Hematopoietic multipotent progenitor cell treated with erythropoietin and hydrocortisone succinate and interleukin-3 and kit ligand, for 8 days (in vitro differentiated cells): ENCODE measurements at regions not wholly inside any gene's neighbourhood (a gene's known extent, or its start where the extent isn't known, plus 50 kb on each side); places are given as distances from the start of the nearest gene placed in this dataset.
A peak's percentile ranks its signal among the peaks of the same experiment; 100 is the strongest.

Experiments used
- DNase-seq: peaks from one replicate; pipeline ENCODE4 v3.0.0-alpha.2; 2015

DNA sequence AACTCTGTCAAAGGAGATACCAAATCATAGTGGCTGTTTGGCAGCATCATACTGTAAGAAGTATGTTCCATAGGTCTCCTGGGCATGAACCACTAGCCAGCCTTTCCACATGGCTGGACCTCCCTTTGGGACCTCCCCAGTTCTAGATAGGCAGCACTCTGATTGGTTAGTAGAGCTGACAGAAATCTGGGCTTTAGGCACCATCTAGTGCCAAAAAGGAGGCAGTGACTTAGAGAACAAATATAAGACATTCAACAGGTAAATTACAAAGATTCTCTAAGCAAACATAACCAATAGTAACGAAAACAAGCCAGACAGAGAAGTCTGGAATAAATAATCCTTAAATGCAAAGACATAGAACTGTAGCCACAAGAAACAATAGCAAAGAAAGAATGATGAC, 148.0 kb upstream of the PDE3A start:
- DNase-seq: no peak

- DNase-seq: peak; percentile 70
These were observed 135.2 kb upstream of the PDE3A start for GRCh38 chr12:20232931-20233675.

DNA sequence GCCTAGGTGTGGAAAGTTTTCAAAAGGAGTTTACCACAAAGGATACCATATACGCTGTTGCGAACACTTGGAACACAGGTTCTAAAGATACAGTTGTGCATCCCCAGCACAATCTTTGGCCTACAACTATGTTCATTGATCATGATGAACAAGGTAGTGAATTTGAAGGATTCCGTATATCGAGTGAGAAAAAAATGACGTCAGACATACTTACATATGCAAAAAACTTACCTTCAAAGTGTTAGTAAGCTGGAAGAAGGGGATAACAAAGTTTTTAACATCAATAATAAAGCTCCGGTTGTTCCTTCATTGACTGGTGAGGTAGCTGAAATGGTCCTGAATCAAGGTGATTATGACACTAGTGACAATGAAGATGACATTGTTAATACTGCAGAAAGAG, 133.9 kb upstream of the PDE3A start:
- no peak for DNase-seq

- no peak for DNase-seq
These were observed 131.2 kb upstream of the PDE3A start for GRCh38 chr12:20237091-20237490.

- DNase-seq: no peak
These were observed 122.8 kb upstream of the PDE3A start for GRCh38 chr12:20245491-20245890.

DNA sequence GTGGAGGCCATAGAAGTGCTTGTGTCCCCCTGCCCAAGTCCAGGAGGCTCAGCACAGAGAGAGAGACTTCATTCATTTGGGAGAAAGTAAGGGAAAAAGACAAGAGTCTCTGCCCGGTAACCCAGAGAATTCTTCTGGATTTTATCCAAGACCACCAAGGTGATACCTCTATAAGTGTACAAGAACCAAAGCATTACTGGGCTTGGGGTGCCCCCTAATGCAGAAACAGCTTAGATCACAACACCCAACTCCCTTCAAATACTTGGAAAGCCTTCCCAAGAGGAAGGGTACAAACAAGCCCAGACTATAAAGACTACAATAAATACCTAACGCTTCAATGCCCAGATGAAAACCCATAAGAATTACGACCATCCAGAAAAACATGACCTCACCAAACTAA, 119.7 kb upstream of the PDE3A start:
- no peak for DNase-seq

- DNase-seq: no peak
These were observed 117.6 kb upstream of the PDE3A start for GRCh38 chr12:20250761-20251160.

DNA sequence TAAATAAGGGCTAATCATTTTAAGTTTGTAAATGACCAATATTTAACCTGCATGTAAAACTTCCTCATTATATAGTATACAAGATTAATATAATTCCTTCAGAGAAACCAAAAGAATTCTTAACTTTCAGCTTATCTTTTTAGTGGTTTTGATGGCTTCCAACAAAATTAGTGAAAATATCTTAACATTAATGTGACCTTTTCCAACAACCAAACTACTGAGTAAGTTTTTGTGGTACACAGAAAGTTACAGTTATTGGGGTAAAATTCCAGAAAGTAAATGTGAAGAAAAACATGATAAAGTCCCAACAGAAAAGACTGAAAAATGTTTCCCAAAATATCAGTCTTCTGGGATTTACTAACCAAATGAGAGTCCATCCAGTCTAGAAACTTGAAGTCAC, 111.0 kb upstream of the PDE3A start:
- no peak for DNase-seq

GRCh38 chr12:20259786-20260185, 108.6 kb upstream of the PDE3A start:
- DNase-seq: no peak

DNA sequence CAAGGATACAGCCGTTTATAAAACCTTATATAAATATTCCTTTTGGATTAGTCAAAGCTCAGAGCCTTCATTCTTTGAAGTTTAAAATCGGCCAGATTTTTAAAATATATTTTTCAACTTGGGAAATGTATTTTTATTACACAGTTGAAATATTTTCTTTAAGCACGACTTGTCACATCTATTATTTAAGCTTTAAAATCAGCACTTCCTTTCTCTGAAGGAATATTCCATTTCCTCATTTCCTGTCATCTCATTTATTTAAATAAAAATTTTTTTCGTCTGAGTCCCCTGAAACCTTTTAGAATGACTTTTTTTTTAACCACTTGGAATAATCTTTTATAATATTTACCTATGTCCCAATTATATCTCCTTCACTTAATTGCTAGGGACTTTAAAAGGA, 107.5 kb upstream of the PDE3A start:
- no peak for DNase-seq

GRCh38 chr12:20262119-20262518, 106.2 kb upstream of the PDE3A start:
- DNase-seq: no peak

DNA sequence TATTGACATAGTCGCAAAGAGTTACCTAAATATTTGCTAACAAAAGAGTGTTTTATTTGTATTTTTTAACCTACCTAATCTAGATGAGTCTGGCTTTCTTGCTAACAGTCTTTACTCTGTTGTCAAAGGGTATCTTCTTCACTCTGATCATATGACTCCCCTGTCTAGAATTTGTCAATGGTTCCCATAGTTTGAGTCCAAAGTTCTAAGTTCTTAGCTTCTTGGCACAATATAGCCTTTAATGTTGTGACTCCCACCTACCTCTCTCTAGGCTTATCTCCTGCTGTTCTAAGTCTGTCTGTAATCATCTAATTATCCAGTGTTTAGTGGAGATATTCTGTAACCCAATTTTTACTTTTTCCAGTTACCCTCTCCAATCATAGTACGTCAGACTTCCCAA, 104.3 kb upstream of the PDE3A start:
- no peak for DNase-seq

- DNase-seq: no peak
These were observed 103.7 kb upstream of the PDE3A start for GRCh38 chr12:20264608-20265114.

GRCh38 chr12:20268121-20268732, 100.1 kb upstream of the PDE3A start:
- DNase-seq: no peak

- no peak for DNase-seq
These were observed 99.6 kb upstream of the PDE3A start for GRCh38 chr12:20268771-20269170.

DNA sequence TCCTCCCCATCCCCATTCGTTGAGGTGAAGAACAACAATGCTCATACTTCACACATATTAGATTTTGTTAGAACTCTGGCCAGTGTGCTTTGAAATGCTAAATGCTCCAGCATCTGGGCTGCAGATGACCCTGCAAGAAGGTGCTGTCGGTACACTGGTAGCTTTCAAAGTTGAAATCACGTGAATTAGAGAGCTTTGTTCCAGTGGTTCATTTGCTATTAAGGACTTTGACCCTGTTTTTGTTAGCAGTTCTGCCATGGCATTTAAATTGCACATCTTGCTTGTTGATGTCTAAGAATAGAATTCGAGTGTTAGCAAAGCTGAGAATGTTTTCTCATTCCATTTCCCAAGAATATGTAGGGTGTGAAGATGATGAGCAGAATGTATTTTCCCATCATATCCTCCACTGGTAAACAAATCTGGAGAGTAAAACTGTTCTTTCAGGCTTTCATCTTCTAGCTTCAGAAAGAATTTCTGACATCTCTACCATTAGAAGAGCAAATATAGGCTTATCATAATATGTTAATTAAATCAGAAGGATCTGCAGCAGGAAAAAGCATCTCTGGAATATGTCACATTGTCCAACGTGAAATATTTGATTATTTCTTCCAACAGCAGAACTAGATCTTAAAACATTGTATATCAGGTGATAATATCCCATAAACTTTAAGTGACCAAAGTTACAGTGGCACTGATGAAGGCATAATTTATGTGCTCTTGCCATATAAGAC, 98.8 kb upstream of the PDE3A start:
- DNase-seq: no peak

DNA sequence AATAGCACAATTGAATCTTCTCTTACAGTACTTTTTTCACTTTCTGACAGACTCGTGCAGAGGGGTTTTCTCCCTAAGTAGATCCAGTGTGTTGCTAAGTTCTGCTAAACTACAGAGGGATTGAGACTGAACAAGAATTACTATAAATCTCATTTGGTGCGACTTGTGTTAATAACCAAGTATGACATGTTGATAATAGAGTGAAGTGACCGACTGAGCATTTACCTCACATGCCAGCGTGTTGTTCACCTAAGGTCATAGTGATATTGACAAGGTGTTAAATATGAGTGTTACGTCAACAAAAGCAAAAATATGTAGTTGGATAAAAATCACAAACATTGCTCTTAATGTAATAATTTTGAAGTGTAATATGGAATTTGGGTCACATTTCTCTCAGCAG, 97.8 kb upstream of the PDE3A start:
- no peak for DNase-seq

DNA sequence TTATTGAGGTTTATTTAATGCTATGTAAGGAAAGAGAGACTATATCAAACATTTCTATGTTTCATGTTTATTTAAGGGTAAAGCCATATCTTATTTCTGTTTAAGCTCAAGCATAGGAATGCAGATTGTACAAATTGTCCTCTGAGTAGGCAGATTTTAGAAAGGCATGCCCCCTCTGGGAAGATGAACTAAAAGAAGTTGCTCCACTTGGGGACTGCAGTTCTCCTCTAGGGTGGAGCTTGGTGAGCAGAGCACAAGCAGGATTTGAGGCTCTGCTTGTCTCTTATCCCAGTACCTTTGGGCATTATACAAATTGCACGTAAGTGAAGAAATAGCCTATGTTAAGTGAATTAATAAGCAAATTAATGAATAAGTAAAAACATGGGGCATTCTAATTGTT, 96.2 kb upstream of the PDE3A start:
- DNase-seq: no peak

- no peak for DNase-seq
These were observed 95.5 kb upstream of the PDE3A start for GRCh38 chr12:20272801-20273200.

GRCh38 chr12:20274008-20274407, 94.3 kb upstream of the PDE3A start:
- DNase-seq: no peak

DNA sequence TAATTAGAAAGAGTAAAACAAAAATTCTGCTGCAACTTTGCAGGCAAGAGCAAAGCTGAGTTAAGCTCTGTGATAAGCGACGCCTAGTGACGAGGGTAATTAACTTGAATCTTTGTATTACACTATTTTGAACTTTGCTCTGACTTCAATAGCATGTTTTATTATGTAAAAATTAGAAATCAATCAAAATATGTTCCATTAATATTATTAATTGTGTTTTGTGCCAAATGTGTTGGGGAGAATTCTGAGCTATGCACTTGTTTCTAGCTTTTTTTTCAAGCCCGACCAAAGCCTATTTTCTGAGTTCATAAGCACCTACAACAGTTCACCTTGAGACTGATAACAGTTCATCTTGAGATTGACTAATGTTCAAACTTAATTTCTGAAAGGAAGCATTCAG, 90.1 kb upstream of the PDE3A start:
- no peak for DNase-seq

GRCh38 chr12:20280515-20280914, 87.8 kb upstream of the PDE3A start:
- peak; percentile 3 for DNase-seq

DNA sequence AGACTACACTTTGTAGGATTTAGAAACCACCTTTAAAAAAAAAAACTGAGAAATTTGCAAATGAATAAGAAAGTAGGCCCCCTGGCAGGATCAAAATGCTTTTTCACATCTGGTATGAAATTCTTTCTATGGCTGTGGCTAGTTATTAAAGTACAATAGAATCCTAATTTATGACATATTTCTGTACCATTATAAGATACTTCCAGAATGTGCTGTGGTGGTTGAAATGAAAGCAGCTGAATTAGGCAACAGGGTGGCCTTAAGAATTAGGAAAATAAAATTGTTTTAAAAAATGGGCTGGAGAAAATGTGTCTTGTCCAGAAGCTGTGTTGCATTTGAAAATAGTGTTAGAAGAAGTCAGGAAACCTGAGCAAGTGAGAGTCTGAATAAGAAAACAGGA, 85.9 kb upstream of the PDE3A start:
- no peak for DNase-seq

GRCh38 chr12:20283482-20283881, 84.9 kb upstream of the PDE3A start:
- no peak for DNase-seq
